ENCODE measurements at regions not wholly inside any gene's neighbourhood (a gene's known extent, or its start where the extent isn't known, plus 50 kb on each side); places are given as distances from the start of the nearest gene placed in this dataset.

- TF ChIP-seq ZNF274 (IDR thresholded peaks at IDR 0.05; ENCODE audit: low read depth, low read length): no peak
- TF ChIP-seq SUZ12 (IDR thresholded peaks at IDR 0.05; ENCODE audit: extremely low read depth, insufficient read depth, insufficient read length): no peak
- no peak for TF ChIP-seq YY1 (IDR thresholded peaks at IDR 0.05; ENCODE audit: insufficient read depth, insufficient read length)
These were observed 1491.2 kb downstream of the STIM2 start for GRCh38 chr4:28351826-28352225.

Data from NT2/D1 (cell line).